HG03575 (cell line): ENCODE measurements at regions not wholly inside any gene's neighbourhood (a gene's known extent, or its start where the extent isn't known, plus 50 kb on each side); places are given as distances from the start of the nearest gene placed in this dataset.

Experiments
- ATAC-seq: cut with Tn5 transposase; IDR thresholded peaks from one replicate; pipeline ENCODE4 v1.9.1; 2021; ENCODE audit not compliant: unreplicated experiment, insufficient number of reproducible peaks, low FRiP score; ENCODE audit errors: extremely low read depth

- no peak for ATAC-seq
Measured at GRCh38 chr2:147577323-147577997, 267.4 kb upstream of the ACVR2A start.

GRCh38 chr2:147575106-147575505 is 269.7 kb upstream of the ACVR2A start:
- ATAC-seq, result no peak

DNA sequence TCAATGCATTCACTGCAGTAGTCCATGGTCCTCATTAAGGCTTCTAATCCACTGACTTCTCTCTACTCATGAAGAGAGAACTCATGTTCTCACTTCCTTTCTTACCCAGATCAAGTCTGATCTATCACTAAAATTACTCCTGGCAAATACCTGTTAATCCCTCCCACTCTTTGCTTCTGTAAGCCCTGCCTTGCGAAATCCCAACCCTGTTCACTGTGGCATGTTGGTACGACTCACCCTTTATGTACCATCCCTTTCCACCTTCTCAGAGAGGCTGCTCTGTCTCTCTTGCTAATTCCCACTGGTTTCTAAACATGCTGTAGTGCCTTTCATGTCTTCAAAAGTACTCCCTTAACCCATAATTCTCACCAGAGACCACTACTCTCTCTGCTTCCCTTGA is 272.2 kb upstream of the ACVR2A start:
- ATAC-seq, result no peak

GRCh38 chr2:147569426-147569825 is 275.4 kb upstream of the ACVR2A start:
- ATAC-seq, result no peak

DNA sequence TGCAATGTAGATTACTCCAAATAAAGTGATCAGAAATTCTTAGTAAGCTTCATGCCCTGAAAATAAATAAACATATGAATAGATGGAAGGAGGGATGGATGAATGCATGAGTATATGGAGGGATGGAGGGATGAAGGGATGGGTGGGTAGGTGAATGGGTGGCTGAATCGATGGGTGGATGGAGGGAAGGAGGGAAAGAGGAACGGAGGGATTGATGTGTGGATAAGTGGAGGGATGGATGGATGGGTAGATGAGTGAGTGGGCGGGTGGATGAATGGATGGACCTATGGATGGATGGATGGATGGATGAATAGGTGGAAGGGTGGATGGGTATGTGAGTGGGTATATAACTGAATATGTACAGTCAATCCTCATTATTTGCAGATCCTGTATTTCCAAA is 276.7 kb upstream of the ACVR2A start:
- no peak for ATAC-seq

DNA sequence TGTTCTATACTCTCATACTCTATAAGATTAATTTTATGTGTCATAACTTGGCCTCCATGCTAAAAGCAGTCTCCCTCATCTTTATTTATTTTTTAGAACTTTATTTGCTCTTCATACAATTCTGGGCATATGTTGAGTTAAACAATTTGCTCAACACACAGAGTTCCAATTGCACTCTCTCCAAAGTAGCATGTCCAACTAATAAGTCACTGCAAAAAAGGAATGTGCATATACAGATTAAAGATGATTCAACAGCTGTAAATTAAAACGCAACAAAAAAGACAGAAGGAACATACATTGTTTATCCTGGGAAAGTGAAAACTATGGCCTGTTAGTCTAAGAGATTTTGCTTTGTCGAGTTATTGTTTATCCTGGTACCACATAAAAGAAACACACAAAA is 277.7 kb upstream of the ACVR2A start:
- ATAC-seq, result no peak

- ATAC-seq, result no peak
Measured at GRCh38 chr2:147560810-147561535, 283.9 kb upstream of the ACVR2A start.

DNA sequence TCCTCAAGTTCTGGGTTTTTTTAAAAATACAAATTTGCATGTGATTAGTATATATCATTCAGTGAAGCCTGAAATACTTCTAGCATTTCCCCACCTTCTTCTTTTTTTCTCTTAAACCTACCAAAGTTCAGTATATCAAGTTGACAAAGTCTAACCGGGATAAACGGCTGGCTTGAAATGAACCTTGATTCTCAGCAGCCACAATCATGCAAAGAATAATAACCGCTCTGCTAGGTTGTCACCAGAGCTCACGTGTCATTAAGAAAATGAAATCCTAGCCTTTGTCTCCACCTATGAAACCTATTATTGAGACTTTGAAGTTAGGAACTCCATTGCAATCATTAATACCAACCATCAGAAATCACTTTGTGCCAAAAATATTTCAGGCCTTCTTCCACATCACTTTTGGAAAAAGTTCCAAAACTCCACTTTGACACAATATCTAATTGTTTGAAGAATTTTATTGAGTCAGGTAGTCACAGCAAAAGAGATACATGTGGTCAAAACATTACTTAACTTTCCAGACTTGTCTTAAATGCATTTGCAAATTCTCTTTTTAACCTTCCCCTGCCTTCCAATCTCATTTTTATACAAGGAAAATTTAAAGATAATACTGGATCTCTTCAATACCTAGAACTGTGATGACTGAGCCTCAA is 285.6 kb upstream of the ACVR2A start:
- no peak for ATAC-seq

GRCh38 chr2:147558620-147559019 is 286.2 kb upstream of the ACVR2A start:
- no peak for ATAC-seq

DNA sequence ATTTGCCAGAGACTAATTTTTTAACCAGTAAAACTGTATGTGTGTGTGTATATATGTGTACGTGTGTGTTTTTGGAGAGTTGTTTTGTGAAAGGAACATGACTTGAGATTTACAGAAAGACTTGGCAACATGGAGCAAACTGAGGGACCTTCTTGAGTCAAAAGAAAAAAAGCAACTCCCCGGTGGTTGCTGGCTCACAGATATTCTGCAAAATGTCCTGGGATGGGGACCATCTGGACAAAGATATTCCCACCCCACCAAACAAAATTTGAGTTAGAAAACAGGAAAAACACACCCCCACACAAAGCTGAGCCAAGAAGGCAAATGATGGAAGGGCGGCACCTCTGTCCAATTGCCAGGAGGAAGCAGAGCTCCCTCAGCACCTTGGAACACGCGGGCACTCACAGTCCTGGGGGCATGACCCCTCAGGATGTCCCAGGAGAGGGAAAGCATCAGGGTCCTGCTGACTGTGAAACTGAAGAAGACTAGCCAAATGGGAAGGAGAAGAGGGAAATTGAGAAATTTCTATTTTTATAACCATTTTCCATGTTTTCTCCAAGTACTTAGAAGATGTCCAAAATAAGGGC is 290.2 kb upstream of the ACVR2A start:
- no peak for ATAC-seq

DNA sequence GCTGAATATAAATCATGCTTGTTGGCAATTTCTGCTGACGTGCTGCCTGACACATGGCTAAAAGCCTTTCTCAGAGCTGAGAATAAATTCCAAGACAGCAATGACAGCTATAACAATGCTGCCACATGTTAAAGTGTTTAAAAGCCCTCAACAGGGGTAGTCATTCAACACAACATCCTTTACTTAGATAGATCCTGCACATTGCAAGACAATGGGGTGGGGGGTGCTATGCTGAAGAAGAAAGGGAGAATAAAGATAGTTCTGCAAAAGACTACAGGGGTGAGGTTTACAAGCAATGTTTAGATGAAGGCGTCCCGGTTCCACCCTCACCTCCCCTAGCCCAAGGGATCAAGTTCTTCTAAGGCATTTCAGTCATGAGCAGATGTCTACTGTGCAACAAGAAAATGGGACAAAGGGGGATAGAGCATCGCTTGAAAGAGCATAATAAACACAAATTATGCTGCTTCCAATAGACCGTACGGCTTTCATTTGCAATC is 291.0 kb upstream of the ACVR2A start:
- no peak for ATAC-seq

DNA sequence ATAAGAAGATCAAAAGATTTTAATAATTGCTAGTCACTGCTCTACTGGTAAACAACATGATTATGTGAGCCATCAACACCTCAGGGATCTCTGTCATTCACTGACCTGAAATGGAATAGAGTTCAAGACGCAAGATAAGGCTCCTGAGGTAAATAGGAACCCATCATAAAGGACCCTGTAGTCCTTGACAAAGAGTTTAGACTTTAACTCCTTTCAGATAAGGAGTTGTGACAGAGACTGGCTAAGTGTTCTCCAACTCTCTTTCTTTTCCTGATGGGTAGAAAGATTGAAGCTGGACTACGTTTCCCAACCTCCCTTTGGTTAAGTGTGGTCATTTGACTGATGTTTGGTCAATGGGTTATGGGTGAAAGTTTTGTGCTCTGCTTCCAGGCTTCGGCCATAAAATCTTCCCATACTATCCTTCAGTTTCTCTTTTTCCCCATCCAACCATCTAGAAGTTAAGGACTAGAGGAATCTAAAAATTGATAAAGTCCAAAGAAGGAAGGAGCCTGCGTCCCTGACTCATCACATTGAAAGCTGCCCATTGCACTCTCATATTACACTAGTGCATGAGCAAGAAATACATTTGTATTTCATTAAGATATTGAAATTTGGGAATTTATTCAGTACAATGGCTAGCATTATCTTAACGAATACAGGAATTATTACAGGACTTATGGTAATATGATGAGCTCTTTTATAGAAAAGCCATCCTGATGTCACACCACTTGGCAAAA is 293.7 kb upstream of the ACVR2A start:
- no peak for ATAC-seq

- ATAC-seq, result no peak
Measured at GRCh38 chr2:147549054-147549453, 295.8 kb upstream of the ACVR2A start.

GRCh38 chr2:147548451-147548850 is 296.4 kb upstream of the ACVR2A start:
- no peak for ATAC-seq

DNA sequence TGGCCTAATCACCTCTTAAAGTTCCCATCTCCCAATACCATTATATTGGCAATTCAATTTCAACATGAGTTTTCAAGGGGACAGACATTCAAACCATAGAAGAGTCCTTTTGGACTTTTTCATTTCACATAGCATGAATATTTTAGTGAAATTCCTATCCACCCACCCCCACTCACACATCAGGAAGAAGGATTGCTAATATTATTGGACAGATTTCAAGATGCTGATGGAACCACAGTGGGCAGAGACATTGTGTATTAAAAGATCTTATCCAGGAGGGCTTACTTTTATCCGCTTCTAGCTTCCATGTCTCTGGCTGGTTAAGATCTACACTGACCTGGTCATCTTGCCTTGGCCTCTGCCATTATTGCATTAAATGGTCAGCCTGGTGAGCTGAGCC is 297.4 kb upstream of the ACVR2A start:
- no peak for ATAC-seq

- ATAC-seq, result no peak
Measured at GRCh38 chr2:147546109-147546508, 298.7 kb upstream of the ACVR2A start.

DNA sequence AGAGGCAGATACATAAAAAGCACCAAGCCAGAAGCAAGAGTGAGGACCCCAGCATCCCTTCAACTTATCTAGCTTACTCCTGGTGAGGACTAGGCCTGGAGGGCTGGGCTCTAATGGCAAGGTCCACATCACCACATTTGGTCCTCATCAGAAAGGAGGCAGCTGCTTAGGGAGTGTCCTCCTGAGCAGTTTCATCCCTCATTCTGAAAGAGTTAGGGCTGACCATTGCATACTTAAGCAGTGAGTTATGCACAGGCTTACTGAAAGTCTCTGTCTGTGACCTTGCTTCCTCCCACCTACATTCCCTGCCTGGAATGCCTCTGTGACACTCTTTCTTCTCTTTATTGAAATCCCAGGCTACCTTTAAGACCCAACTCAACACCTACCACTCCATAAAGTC is 301.8 kb upstream of the ACVR2A start:
- no peak for ATAC-seq

DNA sequence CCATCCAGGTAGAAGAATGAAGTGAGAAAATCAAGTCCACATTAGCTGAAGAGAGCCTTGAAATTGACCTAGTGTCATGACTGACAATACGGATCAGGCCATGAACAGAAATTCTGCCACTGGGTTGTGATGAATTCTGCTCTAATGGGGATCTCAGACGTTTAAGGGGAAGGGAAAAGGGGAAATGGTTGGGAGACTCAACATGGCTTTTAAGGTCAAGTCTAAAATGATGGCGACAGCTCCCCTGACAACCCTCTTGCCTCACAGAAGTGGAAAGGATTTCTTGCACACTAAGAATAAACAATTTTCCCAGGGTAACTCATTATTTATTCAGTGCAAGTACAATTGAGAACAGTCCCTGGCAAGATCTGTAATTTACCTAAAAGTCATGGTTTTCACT is 302.5 kb upstream of the ACVR2A start:
- ATAC-seq, result no peak

DNA sequence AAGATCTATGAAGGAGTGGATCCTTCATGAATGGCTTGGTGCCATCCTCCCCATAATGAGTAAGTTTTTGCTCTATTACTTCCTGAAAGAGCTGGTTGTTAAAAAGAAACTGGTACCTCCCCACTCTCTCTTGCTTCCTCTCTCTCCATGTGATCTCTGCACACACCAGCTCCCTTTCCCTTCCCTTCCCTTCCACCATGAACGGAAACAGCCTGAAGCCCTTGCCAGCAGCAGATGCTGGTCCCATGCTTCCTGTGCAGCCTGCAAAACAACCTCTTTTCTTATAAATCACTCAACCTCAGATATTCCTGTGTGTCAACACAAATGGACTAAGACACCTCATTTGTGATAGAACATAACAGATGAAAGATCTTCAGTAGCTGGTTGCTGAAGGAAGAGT is 303.5 kb upstream of the ACVR2A start:
- ATAC-seq, result no peak
